NOMO-1 treated with DMSO at 0.1 percent for 48 hours (cell line): ENCODE measurements at regions not wholly inside any gene's neighbourhood (a gene's known extent, or its start where the extent isn't known, plus 50 kb on each side); places are given as distances from the start of the nearest gene placed in this dataset.

ENCODE experiments used
- DNase-seq: peaks from one replicate; lab custom pipeline; 2025; ENCODE audit not compliant: unreplicated experiment; lab: John Stamatoyannopoulos, UW

GRCh38 chr7:67413670-67414069, 417.0 kb downstream of the TYW1 start:
- no peak for DNase-seq

GRCh38 chr7:67414858-67415257, 418.2 kb downstream of the TYW1 start:
- no peak for DNase-seq

- DNase-seq = no peak
These were observed 426.0 kb downstream of the TYW1 start for GRCh38 chr7:67422601-67423000.

- DNase-seq = no peak
These were observed 426.4 kb downstream of the TYW1 start for GRCh38 chr7:67423065-67423464.

- no peak for DNase-seq
These were observed 430.0 kb downstream of the TYW1 start for GRCh38 chr7:67426654-67427053.

GRCh38 chr7:67429735-67430134, 433.1 kb downstream of the TYW1 start:
- no peak for DNase-seq

- no peak for DNase-seq
These were observed 436.1 kb downstream of the TYW1 start for GRCh38 chr7:67432536-67433234.

GRCh38 chr7:67435894-67436535, 439.4 kb downstream of the TYW1 start:
- no peak for DNase-seq

- DNase-seq = no peak
These were observed 441.7 kb downstream of the TYW1 start for GRCh38 chr7:67438198-67438882.

- no peak for DNase-seq
These were observed 442.4 kb downstream of the TYW1 start for GRCh38 chr7:67438913-67439505.

- no peak for DNase-seq
These were observed 443.7 kb downstream of the TYW1 start for GRCh38 chr7:67440321-67440720.

GRCh38 chr7:67445728-67446127, 449.1 kb downstream of the TYW1 start:
- no peak for DNase-seq

- DNase-seq = no peak
These were observed 450.7 kb downstream of the TYW1 start for GRCh38 chr7:67447297-67447696.

GRCh38 chr7:67448271-67448670, 451.6 kb downstream of the TYW1 start:
- no peak for DNase-seq

- DNase-seq = no peak
These were observed 453.5 kb downstream of the TYW1 start for GRCh38 chr7:67450171-67450570.

GRCh38 chr7:67451306-67451705, 454.7 kb downstream of the TYW1 start:
- no peak for DNase-seq

GRCh38 chr7:67452516-67453026, 455.9 kb downstream of the TYW1 start:
- no peak for DNase-seq

- DNase-seq = peak; percentile 24
These were observed 457.1 kb downstream of the TYW1 start for GRCh38 chr7:67453580-67454380.

- DNase-seq = no peak
These were observed 458.9 kb downstream of the TYW1 start for GRCh38 chr7:67455508-67455907.

- no peak for DNase-seq
These were observed 466.2 kb downstream of the TYW1 start for GRCh38 chr7:67462781-67463191.

GRCh38 chr7:67463316-67463715, 466.7 kb downstream of the TYW1 start:
- no peak for DNase-seq
